ENCODE measurements at regions not wholly inside any gene's neighbourhood (a gene's known extent, or its start where the extent isn't known, plus 50 kb on each side); places are given as distances from the start of the nearest gene placed in this dataset.

DNA sequence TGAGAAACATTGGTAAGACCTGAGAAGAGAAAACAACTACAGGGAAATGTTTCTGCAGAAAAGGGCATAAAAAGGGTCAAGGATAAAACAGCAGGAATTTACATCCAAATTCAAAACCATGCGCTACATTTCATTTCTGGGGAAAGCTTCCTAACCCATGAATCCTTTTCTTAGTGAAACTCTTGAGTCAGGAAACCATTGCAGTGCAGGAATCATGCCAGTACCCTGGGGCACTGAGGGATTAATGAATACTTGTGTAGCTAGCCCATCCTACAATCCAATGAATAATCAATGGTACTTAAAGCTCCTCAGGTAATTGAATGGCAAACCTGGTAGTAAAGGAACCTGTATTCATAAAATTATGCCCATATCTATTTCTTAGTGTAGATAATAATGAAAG is 580.5 kb downstream of the TLE1 start:
- TF ChIP-seq SUPT20H (IDR thresholded peaks at IDR 0.05; ENCODE audit: borderline replicate concordance, control insufficient read depth, low read depth, low read length): no peak
- TF ChIP-seq NRF1 (conservative IDR thresholded peaks at IDR 0.05; ENCODE audit: low read depth, low read length): no peak
- TF ChIP-seq MYB (IDR thresholded peaks at IDR 0.05; ENCODE audit: borderline replicate concordance, low read depth, low read length): no peak
- TF ChIP-seq, protein P1, sequence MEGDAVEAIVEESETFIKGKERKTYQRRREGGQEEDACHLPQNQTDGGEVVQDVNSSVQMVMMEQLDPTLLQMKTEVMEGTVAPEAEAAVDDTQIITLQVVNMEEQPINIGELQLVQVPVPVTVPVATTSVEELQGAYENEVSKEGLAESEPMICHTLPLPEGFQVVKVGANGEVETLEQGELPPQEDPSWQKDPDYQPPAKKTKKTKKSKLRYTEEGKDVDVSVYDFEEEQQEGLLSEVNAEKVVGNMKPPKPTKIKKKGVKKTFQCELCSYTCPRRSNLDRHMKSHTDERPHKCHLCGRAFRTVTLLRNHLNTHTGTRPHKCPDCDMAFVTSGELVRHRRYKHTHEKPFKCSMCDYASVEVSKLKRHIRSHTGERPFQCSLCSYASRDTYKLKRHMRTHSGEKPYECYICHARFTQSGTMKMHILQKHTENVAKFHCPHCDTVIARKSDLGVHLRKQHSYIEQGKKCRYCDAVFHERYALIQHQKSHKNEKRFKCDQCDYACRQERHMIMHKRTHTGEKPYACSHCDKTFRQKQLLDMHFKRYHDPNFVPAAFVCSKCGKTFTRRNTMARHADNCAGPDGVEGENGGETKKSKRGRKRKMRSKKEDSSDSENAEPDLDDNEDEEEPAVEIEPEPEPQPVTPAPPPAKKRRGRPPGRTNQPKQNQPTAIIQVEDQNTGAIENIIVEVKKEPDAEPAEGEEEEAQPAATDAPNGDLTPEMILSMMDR (IDR thresholded peaks at IDR 0.05 in 2 of 3, conservative IDR thresholded peaks at IDR 0.05 in 1 of 3; ENCODE audit: control insufficient read depth in 2 of 3, extremely low read depth in 1 of 3, insufficient read depth in 1 of 3, low read depth in 3 of 3, low read length in 3 of 3): no peak
- TF ChIP-seq NFYB (IDR thresholded peaks at IDR 0.05; ENCODE audit: insufficient read depth, low read depth, low read length): no peak
- TF ChIP-seq SMARCA5 (IDR thresholded peaks at IDR 0.05): no peak
- TF ChIP-seq CHD4 (IDR thresholded peaks at IDR 0.05): no peak
- no peak for TF ChIP-seq YY1 (IDR thresholded peaks at IDR 0.05; ENCODE audit: low read depth, low read length)
- TF ChIP-seq FOS (IDR thresholded peaks at IDR 0.05; ENCODE audit: borderline replicate concordance, extremely low read depth, insufficient read length): no peak
- no peak for TF ChIP-seq PKNOX1 (IDR thresholded peaks at IDR 0.05)
- no peak for TF ChIP-seq NR2C1 (IDR thresholded peaks at IDR 0.05)
- TF ChIP-seq TCF3 (IDR thresholded peaks at IDR 0.05; ENCODE audit: borderline replicate concordance, insufficient read depth, low read depth, low read length): no peak
- TF ChIP-seq MYC (IDR thresholded peaks at IDR 0.05; ENCODE audit: insufficient read depth, insufficient read length, insufficient replicate concordance, low read length, severe bottlenecking): no peak
- no peak for TF ChIP-seq BHLHE40 (IDR thresholded peaks at IDR 0.05; ENCODE audit: borderline replicate concordance in 1 of 2, low read depth in 2 of 2, low read length in 1 of 2)

All from GM12878 (cell line).